Stimulated activated CD4-positive, alpha-beta T cell treated with anti-CD3 and anti-CD28 coated beads, Interleukin-2, amount 100 ng/mL, for 48 hours (primary cell): ENCODE measurements at regions not wholly inside any gene's neighbourhood (a gene's known extent, or its start where the extent isn't known, plus 50 kb on each side); places are given as distances from the start of the nearest gene placed in this dataset.
"Not testable (repeated sequence)": the region's sequence is repeated elsewhere in the genome, so short reads cannot be mapped to it uniquely, and the experiment has no call there.

ENCODE experiments used
- DNase-seq, 2 donors: peaks; one replicate each; pipeline ENCODE4 v3.0.0-alpha.2; 2020

- DNase-seq: no peak
These were observed 754.7 kb upstream of the GYPC start for GRCh38 chr2:125901278-125901677.

- DNase-seq: no peak
These were observed 729.9 kb upstream of the GYPC start for GRCh38 chr2:125925891-125926546.

- DNase-seq: no peak
These were observed 720.4 kb upstream of the GYPC start for GRCh38 chr2:125935559-125935958.

- DNase-seq: no peak
These were observed 713.2 kb upstream of the GYPC start for GRCh38 chr2:125942585-125943424.

- no peak for DNase-seq
These were observed 696.9 kb upstream of the GYPC start for GRCh38 chr2:125959047-125959446.

GRCh38 chr2:125961739-125962138, 694.2 kb upstream of the GYPC start:
- no peak for DNase-seq

- DNase-seq: no peak
These were observed 676.1 kb upstream of the GYPC start for GRCh38 chr2:125979886-125980285.

- no peak for DNase-seq
These were observed 672.6 kb upstream of the GYPC start for GRCh38 chr2:125983364-125983763.

GRCh38 chr2:126029316-126029715, 626.6 kb upstream of the GYPC start:
- no peak for DNase-seq

- no peak for DNase-seq
These were observed 617.1 kb upstream of the GYPC start for GRCh38 chr2:126038861-126039260.

GRCh38 chr2:126041391-126042047, 614.4 kb upstream of the GYPC start:
- DNase-seq: no peak

- no peak for DNase-seq
These were observed 613.9 kb upstream of the GYPC start for GRCh38 chr2:126042089-126042488.

GRCh38 chr2:126048719-126049118, 607.2 kb upstream of the GYPC start:
- no peak for DNase-seq

GRCh38 chr2:126049461-126049860, 606.5 kb upstream of the GYPC start:
- DNase-seq: no peak

- no peak for DNase-seq
These were observed 604.8 kb upstream of the GYPC start for GRCh38 chr2:126050991-126051736.

- not testable (repeated sequence) for DNase-seq
These were observed 604.2 kb upstream of the GYPC start for GRCh38 chr2:126051737-126052240.

- no peak for DNase-seq
These were observed 596.6 kb upstream of the GYPC start for GRCh38 chr2:126059379-126059778.

GRCh38 chr2:126085011-126085795, 570.8 kb upstream of the GYPC start:
- DNase-seq: no peak

- DNase-seq: no peak
These were observed 555.0 kb upstream of the GYPC start for GRCh38 chr2:126100962-126101361.

GRCh38 chr2:126106006-126106405, 550.0 kb upstream of the GYPC start:
- no peak for DNase-seq

- no peak for DNase-seq
These were observed 548.1 kb upstream of the GYPC start for GRCh38 chr2:126107883-126108282.

- DNase-seq: no peak
These were observed 540.0 kb upstream of the GYPC start for GRCh38 chr2:126115975-126116374.
